ENCODE measurements at regions not wholly inside any gene's neighbourhood (a gene's known extent, or its start where the extent isn't known, plus 50 kb on each side); places are given as distances from the start of the nearest gene placed in this dataset.

GRCh38 chr5:12237837-12238575 is 333.8 kb upstream of the CTNND2 start:
- no peak overlapping the region for H3K4me3 ChIP-seq
- H3K36me3 ChIP-seq = no peaks in the 10 kb centered on the region
- H3K9me3 ChIP-seq = no peaks in the 10 kb centered on the region
- H3K27ac ChIP-seq = no peak overlapping the region
- DNase-seq (ENCODE audit: low spot score) = no peak
- H3K4me1 ChIP-seq (ENCODE audit: control insufficient read depth in 1 of 2, low read depth in 2 of 2) = no peaks in the 10 kb centered on the region
- ATAC-seq (ENCODE audit: insufficient number of reproducible peaks, low FRiP score, low read depth) = no peak
- no peak for TF ChIP-seq CTCF (IDR thresholded peaks at IDR 0.05)
- H3K27me3 ChIP-seq (replicated peaks; ENCODE audit: insufficient read depth) = no peaks in the 10 kb centered on the region

- Histone ChIP-seq H3K27ac (no peak overlapping the region), H3K4me3 (no peak overlapping the region), H3K27me3 (replicated peaks; ENCODE audit: insufficient read depth) (no peaks in the 10 kb centered on the region), H3K36me3 (no peaks in the 10 kb centered on the region), H3K9me3 (no peaks in the 10 kb centered on the region), H3K4me1 (ENCODE audit: control insufficient read depth in 1 of 2, low read depth in 2 of 2) (no peaks in the 10 kb centered on the region)
- no peak for TF ChIP-seq CTCF (IDR thresholded peaks at IDR 0.05)
- no peak for ATAC-seq (ENCODE audit: insufficient number of reproducible peaks, low FRiP score, low read depth)
- no peak for DNase-seq (ENCODE audit: low spot score)
These were observed 326.4 kb upstream of the CTNND2 start for GRCh38 chr5:12230659-12231058.

- Histone ChIP-seq H3K27ac (no peak overlapping the region), H3K9me3 (no peaks in the 10 kb centered on the region), H3K4me3 (no peak overlapping the region), H3K27me3 (replicated peaks; ENCODE audit: insufficient read depth) (no peaks in the 10 kb centered on the region), H3K4me1 (ENCODE audit: control insufficient read depth in 1 of 2, low read depth in 2 of 2) (no peaks in the 10 kb centered on the region), H3K36me3 (no peaks in the 10 kb centered on the region)
- DNase-seq (ENCODE audit: low spot score) (no peak), ATAC-seq (ENCODE audit: insufficient number of reproducible peaks, low FRiP score, low read depth) (no peak)
- TF ChIP-seq CTCF (IDR thresholded peaks at IDR 0.05) = no peak
These were observed 312.8 kb upstream of the CTNND2 start for GRCh38 chr5:12217039-12217438.

GRCh38 chr5:12214267-12215015 is 310.2 kb upstream of the CTNND2 start:
- TF ChIP-seq CTCF (IDR thresholded peaks at IDR 0.05) = no peak
- Histone ChIP-seq H3K27ac (no peak overlapping the region), H3K9me3 (no peaks in the 10 kb centered on the region), H3K4me3 (no peak overlapping the region), H3K36me3 (no peaks in the 10 kb centered on the region), H3K4me1 (ENCODE audit: control insufficient read depth in 1 of 2, low read depth in 2 of 2) (no peaks in the 10 kb centered on the region), H3K27me3 (replicated peaks; ENCODE audit: insufficient read depth) (no peaks in the 10 kb centered on the region)
- DNase-seq (ENCODE audit: low spot score) (no peak), ATAC-seq (ENCODE audit: insufficient number of reproducible peaks, low FRiP score, low read depth) (no peak)

GRCh38 chr5:12208366-12209100 is 304.3 kb upstream of the CTNND2 start:
- H3K36me3 ChIP-seq = no peaks in the 10 kb centered on the region
- no peaks in the 10 kb centered on the region for H3K4me1 ChIP-seq (ENCODE audit: control insufficient read depth in 1 of 2, low read depth in 2 of 2)
- H3K4me3 ChIP-seq = no peak overlapping the region
- ATAC-seq (ENCODE audit: insufficient number of reproducible peaks, low FRiP score, low read depth) (no peak), DNase-seq (ENCODE audit: low spot score) (no peak)
- no peaks in the 10 kb centered on the region for H3K27me3 ChIP-seq (replicated peaks; ENCODE audit: insufficient read depth)
- TF ChIP-seq CTCF (IDR thresholded peaks at IDR 0.05) = no peak
- H3K9me3 ChIP-seq = no peaks in the 10 kb centered on the region
- no peak overlapping the region for H3K27ac ChIP-seq

Measured in thoracic aorta (tissue), 2 donors.